IMR-90 (cell line): ENCODE measurements at regions not wholly inside any gene's neighbourhood (a gene's known extent, or its start where the extent isn't known, plus 50 kb on each side); places are given as distances from the start of the nearest gene placed in this dataset.

Experiments used
- CHD1 ChIP-seq: IDR thresholded peaks from 2 replicates; pipeline ENCODE4 v1.6.1; 2012; ENCODE audit warnings: low read depth, low read length, improper control_type of control experiment
- CTCF ChIP-seq: conservative IDR thresholded peaks from 2 replicates; pipeline ENCODE4 v1.5.1; 2012; ENCODE audit warnings: mild to moderate bottlenecking, low read depth, low read length, improper control_type of control experiment
- MAFK ChIP-seq: IDR thresholded peaks from 2 replicates; pipeline ENCODE4 v1.6.1; 2012; ENCODE audit warnings: low read depth, low read length, improper control_type of control experiment
- MAZ ChIP-seq: IDR thresholded peaks from 2 replicates; pipeline ENCODE4 v1.6.1; 2012; ENCODE audit warnings: low read depth, mild to moderate bottlenecking, low read length, improper control_type of control experiment, moderate library complexity, borderline replicate concordance
- POLR2A ChIP-seq: IDR thresholded peaks from 2 replicates; pipeline ENCODE4 v1.6.1; 2012; ENCODE audit warnings: mild to moderate bottlenecking, low read depth, low read length
- SMC3 ChIP-seq: fragments of 150-350 bp; IDR thresholded peaks from 2 replicates; pipeline ENCODE4 v1.6.1; 2016; ENCODE audit warnings: low read depth, mild to moderate bottlenecking, antibody characterized with exemption, low read length, moderate library complexity

- no peak for TF ChIP-seq CTCF
- TF ChIP-seq POLR2A, result no peak
- no peak for TF ChIP-seq MAFK
- no peak for TF ChIP-seq SMC3
- TF ChIP-seq CHD1, result no peak
- TF ChIP-seq MAZ, result no peak
These were observed 240.3 kb upstream of the IRX3 start for GRCh38 chr16:54526916-54527315.
